ENCODE measurements at regions not wholly inside any gene's neighbourhood (a gene's known extent, or its start where the extent isn't known, plus 50 kb on each side); places are given as distances from the start of the nearest gene placed in this dataset.
"Not testable (repeated sequence)": the region's sequence is repeated elsewhere in the genome, so short reads cannot be mapped to it uniquely, and the experiment has no call there.

DNA sequence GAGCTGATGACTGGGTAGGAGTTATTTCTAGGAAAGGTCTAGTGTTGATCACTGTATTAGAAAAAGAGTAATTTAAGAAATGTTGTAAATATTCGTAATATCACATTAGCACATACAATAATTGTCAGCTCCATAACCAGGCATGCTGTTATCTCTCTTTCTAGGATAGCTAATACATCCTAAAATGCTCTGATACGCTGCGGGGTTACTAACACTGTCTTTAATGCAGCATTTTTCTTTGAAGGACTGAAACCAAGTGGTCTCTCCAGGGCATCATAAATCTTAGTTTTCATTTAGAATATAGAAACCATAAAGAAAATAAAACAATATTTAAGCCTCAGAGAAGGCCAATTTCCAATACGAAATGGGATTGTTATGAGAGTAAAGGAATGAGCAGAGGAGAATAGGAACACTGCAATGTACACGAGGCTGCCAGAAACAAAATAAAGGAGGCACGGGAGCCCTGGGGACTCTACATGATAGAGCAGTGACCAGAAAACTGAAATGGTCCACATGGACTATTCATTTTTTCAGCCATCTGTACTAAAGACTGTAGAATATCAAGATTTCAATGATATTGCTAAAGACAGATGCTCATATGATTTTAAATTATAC is 1606.7 kb upstream of the AGA start:
- no peak for TF ChIP-seq SUZ12 (IDR thresholded peaks at IDR 0.05; ENCODE audit: extremely low read depth, insufficient read depth, insufficient read length)
- no peak for TF ChIP-seq ZNF274 (IDR thresholded peaks at IDR 0.05; ENCODE audit: low read depth, low read length)
- no peak for TF ChIP-seq YY1 (IDR thresholded peaks at IDR 0.05; ENCODE audit: insufficient read depth, insufficient read length)
- H3K36me3 ChIP-seq (ENCODE audit: insufficient read depth, insufficient read length, low read length): no peaks in the 10 kb centered on the region
- no peaks in the 10 kb centered on the region for H3K27me3 ChIP-seq (ENCODE audit: insufficient read depth, insufficient read length)
- H3K9me3 ChIP-seq (ENCODE audit: insufficient read depth, low read length): no peaks in the 10 kb centered on the region
- no peak for DNase-seq (ENCODE audit: low read depth, low spot score)
- H3K4me3 ChIP-seq (ENCODE audit: insufficient read length, low read depth): no peak overlapping the region
- no peak overlapping the region for H3K9ac ChIP-seq (ENCODE audit: insufficient read length, low read depth)
- H3K4me1 ChIP-seq (ENCODE audit: insufficient read depth, insufficient read length): no peaks in the 10 kb centered on the region

DNA sequence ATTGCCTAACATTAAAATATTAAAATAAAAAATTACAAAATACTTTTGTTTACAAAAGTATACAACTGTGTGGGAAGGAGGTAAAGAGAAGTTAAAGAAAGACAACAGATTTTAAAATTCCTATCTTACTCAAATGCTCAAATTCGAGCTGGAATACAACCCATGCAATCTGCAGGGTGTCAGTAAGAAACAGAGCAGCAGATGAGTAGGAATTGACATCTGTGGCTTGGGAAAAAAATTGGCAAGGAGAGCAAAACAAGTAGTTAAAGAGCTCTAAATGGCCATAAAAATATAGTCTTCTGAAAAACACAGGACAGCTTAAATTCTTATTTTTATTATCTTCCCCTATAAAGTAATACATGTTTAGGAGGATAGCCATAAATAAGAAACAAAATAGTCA is 1609.0 kb upstream of the AGA start:
- H3K9me3 ChIP-seq (ENCODE audit: insufficient read depth, low read length): no peaks in the 10 kb centered on the region
- no peaks in the 10 kb centered on the region for H3K27me3 ChIP-seq (ENCODE audit: insufficient read depth, insufficient read length)
- H3K36me3 ChIP-seq (ENCODE audit: insufficient read depth, insufficient read length, low read length): no peaks in the 10 kb centered on the region
- H3K4me3 ChIP-seq (ENCODE audit: insufficient read length, low read depth): no peak overlapping the region
- no peak for DNase-seq (ENCODE audit: low read depth, low spot score)
- H3K4me1 ChIP-seq (ENCODE audit: insufficient read depth, insufficient read length): no peaks in the 10 kb centered on the region
- no peak overlapping the region for H3K9ac ChIP-seq (ENCODE audit: insufficient read length, low read depth)
- no peak for TF ChIP-seq SUZ12 (IDR thresholded peaks at IDR 0.05; ENCODE audit: extremely low read depth, insufficient read depth, insufficient read length)
- TF ChIP-seq ZNF274 (IDR thresholded peaks at IDR 0.05; ENCODE audit: low read depth, low read length): no peak
- no peak for TF ChIP-seq YY1 (IDR thresholded peaks at IDR 0.05; ENCODE audit: insufficient read depth, insufficient read length)

- Histone ChIP-seq H3K9ac (ENCODE audit: insufficient read length, low read depth) (no peak overlapping the region), H3K9me3 (ENCODE audit: insufficient read depth, low read length) (no peaks in the 10 kb centered on the region), H3K27me3 (ENCODE audit: insufficient read depth, insufficient read length) (no peaks in the 10 kb centered on the region), H3K4me1 (ENCODE audit: insufficient read depth, insufficient read length) (no peaks in the 10 kb centered on the region), H3K36me3 (ENCODE audit: insufficient read depth, insufficient read length, low read length) (no peaks in the 10 kb centered on the region), H3K4me3 (ENCODE audit: insufficient read length, low read depth) (no peak overlapping the region)
- TF ChIP-seq ZNF274 (IDR thresholded peaks at IDR 0.05; ENCODE audit: low read depth, low read length) (no peak), YY1 (IDR thresholded peaks at IDR 0.05; ENCODE audit: insufficient read depth, insufficient read length) (no peak), SUZ12 (IDR thresholded peaks at IDR 0.05; ENCODE audit: extremely low read depth, insufficient read depth, insufficient read length) (no peak)
- no peak for DNase-seq (ENCODE audit: low read depth, low spot score)
These were observed 1617.2 kb upstream of the AGA start for GRCh38 chr4:179059396-179059795.

DNA sequence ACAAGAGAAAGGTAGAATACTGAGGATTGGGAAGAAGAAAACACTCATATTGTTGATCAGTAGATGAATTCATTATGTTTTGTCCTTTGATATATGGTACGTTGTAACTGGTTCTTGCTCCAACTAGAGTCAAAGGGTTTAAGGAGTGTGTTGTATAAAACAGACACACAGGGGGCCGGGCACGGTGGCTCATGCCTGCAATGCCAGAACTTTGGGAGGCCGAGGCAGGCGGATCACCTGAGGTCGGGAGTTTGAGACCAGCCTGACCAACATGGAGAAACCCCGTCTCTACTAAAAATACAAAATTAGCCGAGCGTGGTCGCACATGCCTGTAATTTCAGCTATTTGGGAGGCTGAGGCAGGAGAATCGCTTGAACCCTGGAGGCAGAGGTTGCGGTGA is 1624.0 kb upstream of the AGA start:
- H3K9me3 ChIP-seq (ENCODE audit: insufficient read depth, low read length); H3K9ac ChIP-seq (ENCODE audit: insufficient read length, low read depth); H3K4me3 ChIP-seq (ENCODE audit: insufficient read length, low read depth); H3K4me1 ChIP-seq (ENCODE audit: insufficient read depth, insufficient read length); H3K36me3 ChIP-seq (ENCODE audit: insufficient read depth, insufficient read length, low read length); DNase-seq (ENCODE audit: low read depth, low spot score); H3K27me3 ChIP-seq (ENCODE audit: insufficient read depth, insufficient read length): not testable (repeated sequence)

GRCh38 chr4:179071131-179071530 is 1628.9 kb upstream of the AGA start:
- no peak for DNase-seq (ENCODE audit: low read depth, low spot score)
- Histone ChIP-seq H3K4me1 (ENCODE audit: insufficient read depth, insufficient read length) (no peaks in the 10 kb centered on the region), H3K27me3 (ENCODE audit: insufficient read depth, insufficient read length) (no peaks in the 10 kb centered on the region), H3K4me3 (ENCODE audit: insufficient read length, low read depth) (no peak overlapping the region), H3K36me3 (ENCODE audit: insufficient read depth, insufficient read length, low read length) (no peaks in the 10 kb centered on the region), H3K9me3 (ENCODE audit: insufficient read depth, low read length) (no peaks in the 10 kb centered on the region), H3K9ac (ENCODE audit: insufficient read length, low read depth) (no peak overlapping the region)
- TF ChIP-seq SUZ12 (IDR thresholded peaks at IDR 0.05; ENCODE audit: extremely low read depth, insufficient read depth, insufficient read length) (no peak), ZNF274 (IDR thresholded peaks at IDR 0.05; ENCODE audit: low read depth, low read length) (no peak), YY1 (IDR thresholded peaks at IDR 0.05; ENCODE audit: insufficient read depth, insufficient read length) (no peak)

DNA sequence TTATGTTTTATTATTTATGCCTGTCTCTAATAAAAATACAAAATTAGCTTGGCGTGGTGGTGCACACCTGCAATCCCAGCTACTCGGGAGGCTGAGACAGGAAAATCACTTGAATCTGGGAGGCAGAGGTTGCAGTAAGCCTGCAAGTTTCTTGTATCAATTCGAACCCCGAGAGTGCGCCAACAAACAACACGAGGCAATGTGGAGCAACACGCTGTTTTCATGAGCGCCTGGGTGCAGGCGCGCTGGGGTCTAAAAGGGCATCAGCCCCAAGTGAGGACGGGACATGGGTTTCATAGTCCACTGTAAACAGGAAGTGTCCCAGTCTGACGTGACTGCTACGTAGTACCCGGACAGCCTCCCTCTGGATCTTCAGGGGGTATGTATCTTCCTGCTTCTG is 1634.6 kb upstream of the AGA start:
- TF ChIP-seq SUZ12 (IDR thresholded peaks at IDR 0.05; ENCODE audit: extremely low read depth, insufficient read depth, insufficient read length): no peak
- no peak for TF ChIP-seq YY1 (IDR thresholded peaks at IDR 0.05; ENCODE audit: insufficient read depth, insufficient read length)
- no peak for TF ChIP-seq ZNF274 (IDR thresholded peaks at IDR 0.05; ENCODE audit: low read depth, low read length)

DNA sequence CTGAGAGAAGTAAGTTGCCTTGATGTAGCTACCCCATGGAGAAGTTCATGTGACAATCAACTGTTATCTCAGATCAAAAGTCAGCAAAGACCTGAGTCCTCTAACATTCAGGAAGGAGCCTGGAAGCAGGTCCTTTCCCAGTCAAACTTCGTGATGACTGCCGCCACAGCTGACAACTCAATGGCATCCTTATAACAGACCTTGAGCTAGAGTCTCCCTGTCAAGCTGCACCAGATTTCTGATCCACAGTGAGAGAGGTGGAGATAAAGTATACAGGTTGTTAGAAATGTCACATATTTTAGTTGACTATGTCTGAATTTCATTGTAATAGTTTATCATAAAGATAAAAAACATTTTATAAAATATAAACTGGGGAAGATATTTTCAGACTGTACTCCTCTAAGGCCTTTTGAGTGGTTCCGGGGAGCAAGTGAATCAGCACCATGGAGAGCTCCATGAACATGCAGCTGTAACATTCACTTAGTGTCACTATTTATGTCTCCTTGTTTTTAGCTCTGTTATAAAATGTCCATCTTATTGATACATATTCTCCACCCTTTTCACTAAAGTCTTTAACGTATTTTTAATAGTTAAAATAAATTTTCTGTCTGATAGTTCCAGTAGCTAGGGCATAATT is 1653.5 kb upstream of the AGA start:
- DNase-seq (ENCODE audit: low read depth, low spot score): peak; percentile 18

More for the DNA sequence above, 1634.6 kb upstream of the AGA start:
- Histone ChIP-seq H3K4me3 (ENCODE audit: insufficient read length, low read depth) (no peak overlapping the region), H3K4me1 (ENCODE audit: insufficient read depth, insufficient read length) (no peaks in the 10 kb centered on the region), H3K9ac (ENCODE audit: insufficient read length, low read depth) (no peak overlapping the region), H3K9me3 (ENCODE audit: insufficient read depth, low read length) (no peaks in the 10 kb centered on the region), H3K27me3 (ENCODE audit: insufficient read depth, insufficient read length) (no peaks in the 10 kb centered on the region), H3K36me3 (ENCODE audit: insufficient read depth, insufficient read length, low read length) (no peaks in the 10 kb centered on the region)
- DNase-seq (ENCODE audit: low read depth, low spot score): no peak

More for the DNA sequence above, 1653.5 kb upstream of the AGA start:
- Histone ChIP-seq H3K9me3 (ENCODE audit: insufficient read depth, low read length) (no peaks in the 10 kb centered on the region), H3K4me3 (ENCODE audit: insufficient read length, low read depth) (no peak overlapping the region), H3K27me3 (ENCODE audit: insufficient read depth, insufficient read length) (no peaks in the 10 kb centered on the region), H3K36me3 (ENCODE audit: insufficient read depth, insufficient read length, low read length) (no peaks in the 10 kb centered on the region), H3K4me1 (ENCODE audit: insufficient read depth, insufficient read length) (no peaks in the 10 kb centered on the region), H3K9ac (ENCODE audit: insufficient read length, low read depth) (no peak overlapping the region)
- TF ChIP-seq SUZ12 (IDR thresholded peaks at IDR 0.05; ENCODE audit: extremely low read depth, insufficient read depth, insufficient read length) (no peak), ZNF274 (IDR thresholded peaks at IDR 0.05; ENCODE audit: low read depth, low read length) (no peak)

Measured in NT2/D1 (cell line).